Naive thymus-derived CD4-positive, alpha-beta T cell (primary cell): ENCODE measurements at regions not wholly inside any gene's neighbourhood (a gene's known extent, or its start where the extent isn't known, plus 50 kb on each side); places are given as distances from the start of the nearest gene placed in this dataset.
"Not testable (repeated sequence)": the region's sequence is repeated elsewhere in the genome, so short reads cannot be mapped to it uniquely, and the experiment has no call there.

ENCODE experiments used
- ATAC-seq: fragments of 150-1000 bp; cut with Tn5 transposase; 2 replicates; pipeline ENCODE4 v1.10.0; 2021; ENCODE audit warnings: mild to moderate bottlenecking, moderate library complexity
- CTCF ChIA-PET: fragments of 350-600 bp; sonication (Branson Sonifier 250); formaldehyde crosslinking; loops from one replicate; lab custom pipeline; 2021; ENCODE audit warnings: antibody characterized with exemption; lab: Charles Lee
- POLR2A ChIA-PET: fragments of 350-600 bp; sonication (Branson Sonifier 250); formaldehyde crosslinking; loops from one replicate; lab custom pipeline; 2021; ENCODE audit warnings: antibody characterized with exemption, inconsistent platforms; lab: Charles Lee
- DNase-seq, 9 donors: peaks; one replicate each; pipeline versions ENCODE4 v3.0.0 to v3.0.0-alpha.2; 2020 to 2022; ENCODE audit warnings: mixed read lengths in 1 of 9
- H3K27ac ChIP-seq: one replicate; pipeline ENCODE4 v1.7.0; 2013; ENCODE audit warnings: mild to moderate bottlenecking, low read depth, low read length, moderate library complexity
- H3K27me3 ChIP-seq, 2 donors: one replicate each; pipeline ENCODE4 v1.7.0; 2013; ENCODE audit warnings: low read length in 2 of 2, mild to moderate bottlenecking in 2 of 2, moderate library complexity in 2 of 2; ENCODE audit not compliant: control insufficient read depth in 2 of 2, insufficient read depth in 2 of 2
- H3K36me3 ChIP-seq, 3 experiments: 1 replicate in 2 of 3; 2 replicates in 1 of 3; pipeline ENCODE4 v1.7.0; 2013; ENCODE audit warnings: low read length in 3 of 3, mild to moderate bottlenecking in 3 of 3, moderate library complexity in 1 of 3; ENCODE audit not compliant: insufficient read depth in 3 of 3, control insufficient read depth in 2 of 3
- H3K4me1 ChIP-seq, 2 donors: one replicate each; pipeline ENCODE4 v1.7.0; 2013; ENCODE audit warnings: low read length in 2 of 2, mild to moderate bottlenecking in 2 of 2, moderate library complexity in 1 of 2; ENCODE audit not compliant: control insufficient read depth in 2 of 2, insufficient read depth in 2 of 2
- H3K4me3 ChIP-seq: 2 replicates; pipeline ENCODE4 v1.7.0; 2013; ENCODE audit warnings: mild to moderate bottlenecking, low read length
- H3K9me3 ChIP-seq, 3 experiments: 1 replicate in 2 of 3; 2 replicates in 1 of 3; pipeline ENCODE4 v1.7.0; 2013; ENCODE audit warnings: low read length in 3 of 3; ENCODE audit not compliant: control insufficient read depth in 2 of 3
- H3K27ac Mint-ChIP-seq, 9 donors: one replicate each; pipeline ENCODE4 v1.8.0; 2020 to 2022; ENCODE audit warnings: mixed read lengths in 9 of 9, mild to moderate bottlenecking in 8 of 9, moderate library complexity in 5 of 9, inconsistent platforms in 2 of 9
- H3K27me3 Mint-ChIP-seq, 5 donors: one replicate each; pipeline ENCODE4 v1.8.0; 2021 to 2022; ENCODE audit warnings: mixed read lengths in 5 of 5, mild to moderate bottlenecking in 1 of 5
- H3K36me3 Mint-ChIP-seq, 5 donors: one replicate each; pipeline ENCODE4 v1.8.0; 2020 to 2022; ENCODE audit warnings: mixed read lengths in 5 of 5, mild to moderate bottlenecking in 3 of 5, inconsistent platforms in 1 of 5
- H3K4me1 Mint-ChIP-seq, 7 donors: one replicate each; pipeline ENCODE4 v1.8.0; 2020 to 2022; ENCODE audit warnings: mixed read lengths in 7 of 7, mild to moderate bottlenecking in 3 of 7, inconsistent platforms in 1 of 7
- H3K4me3 Mint-ChIP-seq, 10 donors: one replicate each; pipeline ENCODE4 v1.8.0; 2020 to 2022; ENCODE audit warnings: mild to moderate bottlenecking in 10 of 10, mixed read lengths in 10 of 10, moderate library complexity in 6 of 10, inconsistent platforms in 2 of 10
- H3K9me3 Mint-ChIP-seq, 11 donors: one replicate each; pipeline ENCODE4 v1.8.0; 2020 to 2022; ENCODE audit warnings: mixed read lengths in 11 of 11, mild to moderate bottlenecking in 4 of 11, inconsistent platforms in 1 of 11, moderate library complexity in 1 of 11
- intact Hi-C, 2 donors: fragments of 100-400 bp; cut with micrococcal nuclease; formaldehyde crosslinking; loops; one replicate each; pipeline ENCODE4 v1.15.1; 2023

GRCh38 chr10:61262486-61263261 lies 190.5 kb downstream of the TMEM26 start:
- Mint-ChIP-seq H3K27ac (no peak overlapping the region), H3K9me3 (peaks cover 0 to 12% (median 4%) of the 10 kb centered on the region in 11 donors), H3K4me1 (no peaks in the 10 kb centered on the region), H3K4me3 (no peak overlapping the region), H3K36me3 (peaks cover 0 to 3% (median 0%) of the 10 kb centered on the region in 5 donors), H3K27me3 (peaks cover 2 to 21% (median 11%) of the 10 kb centered on the region in 5 donors)
- POLR2A ChIA-PET = no interaction called here
- Histone ChIP-seq H3K4me1 (no peaks in the 10 kb centered on the region), H3K27ac (no peak overlapping the region), H3K9me3 (no peaks in the 10 kb centered on the region), H3K36me3 (no peaks in the 10 kb centered on the region), H3K4me3 (no peak overlapping the region), H3K27me3 (no peaks in the 10 kb centered on the region)
- no peak for ATAC-seq
- intact Hi-C loops = no loop called here
- no peak for DNase-seq
- CTCF ChIA-PET = interaction anchor here (0.6 kb wide), 1 partner anchor 19 kb away, joined by 4 read pairs; no protein-coding TSS in a partner anchor

DNA sequence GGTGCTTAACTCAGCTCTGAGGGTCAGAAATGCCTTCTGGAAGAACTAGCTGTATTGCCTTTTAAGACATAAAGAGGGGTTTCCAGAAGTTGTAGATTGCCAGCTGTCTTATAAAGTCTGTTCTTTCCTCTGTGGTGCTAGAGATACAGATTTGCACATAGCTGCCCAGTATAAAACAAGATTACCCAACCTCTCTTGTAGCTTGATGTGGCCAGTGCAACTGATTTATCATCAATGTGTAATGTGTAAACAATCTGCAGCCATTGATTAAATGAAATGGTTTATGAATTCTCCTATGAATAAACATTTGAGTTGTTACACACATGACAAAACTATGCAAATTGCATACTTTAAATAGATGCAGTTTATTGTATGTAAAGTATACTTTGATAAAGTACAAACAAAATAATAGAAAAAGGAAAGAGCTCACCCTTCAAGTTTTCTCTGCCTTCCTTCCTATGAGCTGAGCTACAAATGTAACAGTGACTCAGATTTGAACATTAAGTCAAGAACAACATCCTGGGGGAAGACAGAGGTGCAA lies 195.2 kb downstream of the TMEM26 start:
- Histone ChIP-seq H3K27me3 (no peaks in the 10 kb centered on the region), H3K4me1 (no peaks in the 10 kb centered on the region), H3K9me3 (no peaks in the 10 kb centered on the region), H3K4me3 (no peak overlapping the region), H3K36me3 (no peaks in the 10 kb centered on the region), H3K27ac (no peak overlapping the region)
- no peaks in the 10 kb centered on the region for H3K4me1 Mint-ChIP-seq
- H3K36me3 Mint-ChIP-seq = peaks cover 0 to 5% (median 0%) of the 10 kb centered on the region in 5 donors
- H3K9me3 Mint-ChIP-seq = peaks cover 2 to 29% (median 10%) of the 10 kb centered on the region in 11 donors
- ChIA-PET CTCF (no interaction called here), POLR2A (no interaction called here)
- DNase-seq = no peak
- ATAC-seq = no peak
- intact Hi-C loops = no loop called here
- H3K27ac Mint-ChIP-seq = no peak overlapping the region
- peaks cover 0 to 27% (median 25%) of the 10 kb centered on the region in 5 donors for H3K27me3 Mint-ChIP-seq
- H3K4me3 Mint-ChIP-seq = no peak overlapping the region

GRCh38 chr10:61257136-61257535 lies 196.0 kb downstream of the TMEM26 start:
- POLR2A ChIA-PET = no interaction called here
- CTCF ChIA-PET = no interaction called here
- H3K36me3 Mint-ChIP-seq = peaks cover 0 to 5% (median 0%) of the 10 kb centered on the region in 5 donors

GRCh38 chr10:61252326-61252725 lies 200.9 kb downstream of the TMEM26 start:
- H3K9me3 ChIP-seq, H3K27me3 ChIP-seq, H3K4me1 Mint-ChIP-seq, H3K4me3 Mint-ChIP-seq, ATAC-seq, H3K27ac Mint-ChIP-seq, H3K4me1 ChIP-seq, H3K4me3 ChIP-seq, H3K36me3 ChIP-seq, H3K36me3 Mint-ChIP-seq, H3K27ac ChIP-seq, POLR2A ChIA-PET, intact Hi-C loops, DNase-seq, CTCF ChIA-PET: not testable (repeated sequence)
- Mint-ChIP-seq H3K9me3 (peaks cover 2 to 29% (median 9%) of the 10 kb centered on the region in 11 donors), H3K27me3 (peaks cover 0 to 25% (median 7%) of the 10 kb centered on the region in 5 donors)

More at GRCh38 chr10:61257136-61257535, 196.0 kb downstream of the TMEM26 start:
- no peaks in the 10 kb centered on the region for H3K36me3 ChIP-seq
- intact Hi-C loops = no loop called here
- H3K4me1 ChIP-seq = no peaks in the 10 kb centered on the region
- no peak for DNase-seq
- H3K9me3 ChIP-seq = no peaks in the 10 kb centered on the region
- H3K4me3 Mint-ChIP-seq = no peak overlapping the region
- no peaks in the 10 kb centered on the region for H3K27me3 ChIP-seq
- H3K27ac Mint-ChIP-seq = no peak overlapping the region
- no peak overlapping the region for H3K4me3 ChIP-seq
- H3K27ac ChIP-seq = no peak overlapping the region
- H3K27me3 Mint-ChIP-seq = peaks cover 0 to 28% (median 19%) of the 10 kb centered on the region in 5 donors
- ATAC-seq = no peak
- peaks cover 2 to 29% (median 8%) of the 10 kb centered on the region in 11 donors for H3K9me3 Mint-ChIP-seq
- no peaks in the 10 kb centered on the region for H3K4me1 Mint-ChIP-seq

- no peaks in the 10 kb centered on the region for H3K9me3 ChIP-seq
- H3K27ac ChIP-seq = no peak overlapping the region
- intact Hi-C loops = no loop called here
- ChIA-PET POLR2A (no interaction called here), CTCF (no interaction called here)
- Mint-ChIP-seq H3K9me3 (peaks cover 2 to 29% (median 9%) of the 10 kb centered on the region in 11 donors), H3K4me3 (no peak overlapping the region), H3K36me3 (peaks cover 0 to 5% (median 0%) of the 10 kb centered on the region in 5 donors), H3K4me1 (no peaks in the 10 kb centered on the region), H3K27me3 (peaks cover 0 to 13% (median 4%) of the 10 kb centered on the region in 5 donors), H3K27ac (no peak overlapping the region)
- H3K4me1 ChIP-seq = no peaks in the 10 kb centered on the region
- no peak for DNase-seq
- H3K36me3 ChIP-seq = no peaks in the 10 kb centered on the region
- H3K27me3 ChIP-seq = no peaks in the 10 kb centered on the region
- ATAC-seq = no peak
- no peak overlapping the region for H3K4me3 ChIP-seq
Measured at GRCh38 chr10:61251089-61251488, 202.1 kb downstream of the TMEM26 start.

GRCh38 chr10:61250131-61250530 lies 203.1 kb downstream of the TMEM26 start:
- no peak for DNase-seq
- ChIA-PET CTCF (no interaction called here), POLR2A (no interaction called here)

More at GRCh38 chr10:61250131-61250530, 203.1 kb downstream of the TMEM26 start:
- no peaks in the 10 kb centered on the region for H3K36me3 ChIP-seq
- H3K27me3 ChIP-seq = no peaks in the 10 kb centered on the region
- H3K4me3 ChIP-seq = no peak overlapping the region
- peaks cover 1 to 20% (median 7%) of the 10 kb centered on the region in 11 donors for H3K9me3 Mint-ChIP-seq
- H3K9me3 ChIP-seq = no peaks in the 10 kb centered on the region
- H3K27me3 Mint-ChIP-seq = peaks cover 0 to 14% (median 4%) of the 10 kb centered on the region in 5 donors
- intact Hi-C loops = no loop called here
- no peak overlapping the region for H3K27ac ChIP-seq
- H3K4me1 Mint-ChIP-seq = no peaks in the 10 kb centered on the region
- peaks cover 0 to 4% (median 0%) of the 10 kb centered on the region in 5 donors for H3K36me3 Mint-ChIP-seq
- ATAC-seq = no peak
- H3K4me1 ChIP-seq = no peaks in the 10 kb centered on the region
- H3K27ac Mint-ChIP-seq = no peak overlapping the region
- no peak overlapping the region for H3K4me3 Mint-ChIP-seq
